GM12878 (cell line): ENCODE measurements at regions not wholly inside any gene's neighbourhood (a gene's known extent, or its start where the extent isn't known, plus 50 kb on each side); places are given as distances from the start of the nearest gene placed in this dataset.

Source experiments
- ATAC-seq: fragments of 200-7000 bp; cut with Tn5 transposase; 3 replicates; pipeline ENCODE4 v1.9.1; 2020; ENCODE audit warnings: mild to moderate bottlenecking, moderate library complexity
- BruUV-seq: library from RNA; stranded (reverse); fragments of 400-500 nt; replicated peaks from 2 replicates; lab custom pipeline; 2021; lab: Mats Ljungman, UMichigan
- CTCF ChIA-PET: fragments of 300-600 bp; sonication (Branson Sonifier 250); formaldehyde crosslinking; extraction: SDS; loops from one replicate; lab custom pipeline; 2021; ENCODE audit warnings: inconsistent platforms; lab: Yijun Ruan, JAX
- POLR2A ChIA-PET: fragments of 350-600 bp; formaldehyde crosslinking; extraction: SDS; loops from one replicate; lab custom pipeline; 2021; ENCODE audit warnings: inconsistent platforms; lab: Charles Lee
- RAD21 ChIA-PET: fragments of 300-600 bp; sonication (Branson Sonifier 250); formaldehyde crosslinking; loops from one replicate; lab custom pipeline; 2023; ENCODE audit warnings: antibody characterized with exemption; ENCODE audit not compliant: unreplicated experiment; lab: Charles Lee
- SMC1A ChIA-PET: fragments of 300-600 bp; sonication (Branson Sonifier 250); formaldehyde crosslinking; loops from one replicate; lab custom pipeline; 2023; ENCODE audit not compliant: unreplicated experiment, uncharacterized antibody; lab: Charles Lee
- DNase-seq: peaks from one replicate; pipeline ENCODE4 v3.0.0-alpha.2; 2011; ENCODE audit warnings: low read depth, low spot score
- FAIRE-seq: peaks from 3 replicates; lab custom pipeline; 2011; peaks lifted over from hg19 to GRCh38; lab: Jason Lieb, UNC
- H2AFZ ChIP-seq: 2 replicates; pipeline ENCODE4 v1.6.0; 2011; ENCODE audit warnings: low read depth, low read length, control low read depth; ENCODE audit not compliant: control insufficient read depth
- H3K27ac ChIP-seq: 2 replicates; pipeline ENCODE4 v1.5.1; 2011; ENCODE audit warnings: control low read depth; ENCODE audit not compliant: control insufficient read depth, insufficient read depth
- H3K27me3 ChIP-seq, 2 experiments: replicated peaks in 1 of 2; 2 replicates each; pipeline versions ENCODE4 v1.6.0 to v1.6.1; 2011; ENCODE audit warnings: low read length in 1 of 2; ENCODE audit not compliant: control insufficient read depth in 2 of 2, insufficient read depth in 2 of 2
- H3K36me3 ChIP-seq, 2 experiments: 2 replicates each; pipeline ENCODE4 v1.5.1; 2011; ENCODE audit warnings: low read length in 1 of 2; ENCODE audit not compliant: control insufficient read depth in 2 of 2, insufficient read depth in 2 of 2
- H3K4me1 ChIP-seq: 2 replicates; pipeline ENCODE4 v1.6.1; 2011; ENCODE audit warnings: mild to moderate bottlenecking, low read length, moderate library complexity, mixed read lengths; ENCODE audit not compliant: control insufficient read depth, insufficient read depth
- H3K4me2 ChIP-seq: 2 replicates; pipeline ENCODE4 v1.6.0; 2011; ENCODE audit warnings: control low read depth; ENCODE audit not compliant: control insufficient read depth, insufficient read depth
- H3K4me3 ChIP-seq: fragments of 200-600 bp; sonication (generic); 2 replicates; pipeline ENCODE4 v1.5.1; 2016
- H3K79me2 ChIP-seq: 2 replicates; pipeline ENCODE4 v1.6.0; 2011; ENCODE audit warnings: low read length; ENCODE audit not compliant: control insufficient read depth, insufficient read depth
- H3K9ac ChIP-seq: 2 replicates; pipeline ENCODE4 v1.8.0; 2011; ENCODE audit warnings: low read length, control low read depth, mixed read lengths; ENCODE audit not compliant: control insufficient read depth, insufficient read depth
- H3K9me3 ChIP-seq: replicated peaks from 3 replicates; pipeline ENCODE4 v1.5.1; 2011; ENCODE audit warnings: mild to moderate bottlenecking, low read length; ENCODE audit not compliant: control insufficient read depth, insufficient read depth
- H4K20me1 ChIP-seq: 2 replicates; pipeline ENCODE4 v1.6.0; 2011; ENCODE audit not compliant: control insufficient read depth, insufficient read depth
- KAT2A ChIP-seq: conservative IDR thresholded peaks from 2 replicates; pipeline ENCODE4 v1.6.1; 2011; ENCODE audit warnings: low read depth, low read length; ENCODE audit not compliant: control insufficient read depth
- LARP7 ChIP-seq: fragments of 450-650 bp; IDR thresholded peaks from 2 replicates; pipeline ENCODE4 v1.6.1; 2017; ENCODE audit warnings: mild to moderate bottlenecking
- ZNF687 ChIP-seq: fragments of 450-650 bp; IDR thresholded peaks from 2 replicates; pipeline ENCODE4 v1.6.1; 2017; ENCODE audit warnings: mild to moderate bottlenecking, moderate library complexity
- WGBS: methylation state at CpG from one replicate; pipeline ENCODE4 v1.1.6; 2016; ENCODE audit warnings: low lambda C conversion rate; ENCODE audit not compliant: insufficient replicate concordance, insufficient coverage; ENCODE audit errors: missing lambda C conversion rate; 5-methylcytosine and 5-hydroxymethylcytosine counted together
- in situ Hi-C: fragments of 300-500 bp; cut with MboI; formaldehyde crosslinking; loops from 9 replicates; pipeline ENCODE4 v1.14.3; 2018; ENCODE audit warnings: mixed read lengths
- intact Hi-C: fragments of 100-400 bp; cut with micrococcal nuclease; formaldehyde crosslinking; loops from one replicate; pipeline ENCODE4 v1.14.2; 2022; ENCODE audit not compliant: unreplicated experiment

- no peak for TF ChIP-seq ZNF687
- TF ChIP-seq KAT2A, result no peak
- TF ChIP-seq, all 136 proteins: peak for 0
These were observed 1166.5 kb upstream of the NXPH2 start (continued) for GRCh38 chr2:139946690-139947089.

- CTCF ChIA-PET, result no interaction called here
- POLR2A ChIA-PET, result no interaction called here
- Histone ChIP-seq H3K9me3 (no peaks in the 10 kb centered on the region), H3K36me3 (no peaks in the 10 kb centered on the region), H3K27ac (no peak overlapping the region), H4K20me1 (no peaks in the 10 kb centered on the region), H3K4me3 (no peak overlapping the region), H3K4me2 (no peak overlapping the region), H3K4me1 (no peaks in the 10 kb centered on the region), H3K27me3 (no peaks in the 10 kb centered on the region), H2AFZ (no peak overlapping the region), H3K79me2 (no peaks in the 10 kb centered on the region), H3K9ac (no peak overlapping the region)
- no TSS peak for BruUV-seq
- ATAC-seq (no peak), DNase-seq (no peak), FAIRE-seq (no peak)
- WGBS, result 0% methylated on average over 1 of the region's 1 CpG
- no peak for TF ChIP-seq LARP7
- in situ Hi-C loops, result no loop called here
- intact Hi-C loops, result no loop called here
- RAD21 ChIA-PET, result no interaction called here
- SMC1A ChIA-PET, result no interaction called here
These were observed 1160.5 kb upstream of the NXPH2 start for GRCh38 chr2:139940686-139941085.
